ENCODE measurements at regions not wholly inside any gene's neighbourhood (a gene's known extent, or its start where the extent isn't known, plus 50 kb on each side); places are given as distances from the start of the nearest gene placed in this dataset.
"Not testable (repeated sequence)": the region's sequence is repeated elsewhere in the genome, so short reads cannot be mapped to it uniquely, and the experiment has no call there.

- no peak for ATAC-seq
Measured at GRCh38 chr3:16770021-16770420, 114.7 kb upstream of the PLCL2 start.

GRCh38 chr3:16770792-16771191 lies 114.0 kb upstream of the PLCL2 start:
- no peak for ATAC-seq

GRCh38 chr3:16773594-16773993 lies 111.2 kb upstream of the PLCL2 start:
- not testable (repeated sequence) for ATAC-seq

- ATAC-seq, result not testable (repeated sequence)
Measured at GRCh38 chr3:16774536-16774935, 110.2 kb upstream of the PLCL2 start.

- no peak for ATAC-seq
Measured at GRCh38 chr3:16784973-16785372, 99.8 kb upstream of the PLCL2 start.

- ATAC-seq, result no peak
Measured at GRCh38 chr3:16785465-16785864, 99.3 kb upstream of the PLCL2 start.

DNA sequence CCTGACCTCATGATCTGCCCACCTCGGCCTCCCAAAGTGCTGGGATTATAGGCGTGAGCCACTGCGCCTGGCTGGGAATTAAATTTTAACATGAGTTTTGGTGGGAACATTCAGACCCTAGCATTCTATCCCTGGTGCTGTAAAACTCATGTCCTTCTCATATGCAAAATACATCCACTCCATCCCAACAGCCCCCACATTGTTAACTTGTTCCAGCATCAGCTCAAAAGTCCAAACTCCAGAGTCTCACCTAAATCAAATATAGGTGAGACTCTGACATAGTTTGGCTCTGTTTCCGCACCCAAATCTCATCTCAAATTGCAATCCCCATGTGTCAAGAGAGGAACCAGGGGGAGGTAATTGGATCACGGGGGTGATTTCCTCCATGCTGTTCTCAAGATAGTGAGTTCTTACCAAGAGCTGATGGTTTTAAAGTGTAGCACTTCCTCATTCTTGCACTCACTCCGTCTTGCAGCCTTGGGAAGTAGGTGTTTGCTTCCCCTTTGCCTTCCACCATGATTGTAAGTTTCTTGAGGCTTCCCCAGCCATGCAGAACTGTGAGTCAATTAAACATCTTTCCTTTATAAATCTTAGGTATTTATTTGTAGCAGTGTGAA lies 96.2 kb upstream of the PLCL2 start:
- no peak for ATAC-seq

GRCh38 chr3:16789344-16790120 lies 95.2 kb upstream of the PLCL2 start:
- no peak for ATAC-seq

DNA sequence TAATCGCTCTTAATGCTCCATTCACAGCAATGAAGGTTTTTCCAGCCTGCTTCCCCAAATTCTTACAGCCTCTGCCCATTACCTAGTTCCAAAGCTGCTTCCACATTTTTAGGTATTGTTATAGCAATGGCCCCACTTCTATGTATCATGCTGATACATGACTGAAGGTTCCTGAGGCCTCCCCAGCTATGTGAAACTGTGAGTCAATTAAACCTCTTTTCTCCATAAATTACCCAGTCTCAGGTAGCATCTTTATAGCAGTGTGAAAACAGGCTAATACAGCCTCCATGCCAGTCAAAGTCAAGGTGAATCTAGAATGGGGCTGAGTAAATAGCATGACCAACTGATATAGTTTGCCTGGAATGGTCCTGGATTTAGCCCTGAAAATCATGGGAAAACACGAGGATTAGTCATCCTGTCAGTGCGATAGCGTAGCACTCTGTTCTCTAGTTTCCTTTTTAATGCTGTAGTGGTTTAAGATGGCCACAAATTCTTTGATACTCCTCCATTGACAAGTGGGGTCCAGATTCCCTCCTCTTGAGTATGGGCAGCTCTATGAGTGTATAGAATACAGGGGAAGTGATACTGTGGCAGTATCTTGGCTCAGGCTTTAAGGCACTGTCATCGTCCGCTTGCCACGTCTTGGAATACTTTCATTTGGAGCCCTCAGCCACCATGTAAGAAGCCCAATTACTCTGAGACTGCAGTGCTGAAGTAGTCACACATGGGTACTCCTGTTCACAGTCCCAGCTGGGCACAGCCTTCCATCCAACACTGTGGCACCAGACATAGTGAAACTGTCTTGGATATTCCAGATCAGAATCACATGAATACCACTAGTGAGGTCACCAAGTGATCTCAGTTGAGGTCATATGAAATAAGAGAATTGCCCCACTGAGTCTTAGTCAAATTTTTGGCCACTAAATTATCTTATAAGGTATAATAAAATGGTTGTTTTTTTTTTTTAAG lies 94.0 kb upstream of the PLCL2 start:
- ATAC-seq, result no peak

GRCh38 chr3:16793321-16793720 lies 91.4 kb upstream of the PLCL2 start:
- no peak for ATAC-seq

GRCh38 chr3:16794257-16794656 lies 90.5 kb upstream of the PLCL2 start:
- ATAC-seq, result no peak

GRCh38 chr3:16795581-16795980 lies 89.2 kb upstream of the PLCL2 start:
- no peak for ATAC-seq

DNA sequence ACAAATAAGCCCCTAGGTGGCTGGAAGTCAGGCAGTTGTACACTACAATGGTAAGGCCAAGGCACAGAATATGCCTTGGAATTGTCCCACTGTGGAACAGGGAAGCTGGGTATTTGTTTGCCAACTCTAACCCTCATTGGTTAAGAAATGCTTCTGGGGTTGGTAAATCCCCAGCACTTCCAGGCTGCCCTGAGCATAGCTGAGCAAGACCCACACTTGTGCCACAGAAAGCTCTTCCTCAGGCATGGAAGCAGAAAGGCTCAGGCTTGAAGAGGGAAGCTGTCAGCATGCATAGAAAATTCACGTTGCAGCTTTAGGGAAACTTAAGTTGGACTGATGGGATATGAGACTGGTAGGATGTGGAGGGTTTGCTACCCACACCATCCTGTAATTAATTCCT lies 86.9 kb upstream of the PLCL2 start:
- no peak for ATAC-seq

GRCh38 chr3:16798738-16799137 lies 86.0 kb upstream of the PLCL2 start:
- no peak for ATAC-seq

DNA sequence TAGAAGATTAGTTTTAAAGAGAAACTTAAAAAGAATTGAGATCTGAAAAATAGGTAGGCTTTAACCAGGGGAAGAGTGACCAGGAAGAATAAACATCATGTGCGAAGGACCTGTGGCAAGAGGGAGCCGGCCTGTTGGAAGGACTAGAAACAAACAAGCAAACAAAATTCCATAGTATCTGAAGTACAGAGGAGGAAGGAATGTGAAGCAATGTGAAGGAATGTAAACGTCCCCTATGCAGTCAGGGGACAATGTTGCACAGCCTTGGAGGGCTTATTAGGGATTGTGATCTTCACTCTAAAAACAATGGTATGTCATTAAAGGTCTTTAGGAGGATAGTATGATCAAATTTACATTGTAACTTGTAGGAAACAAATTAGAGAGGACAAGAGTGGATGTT lies 84.4 kb upstream of the PLCL2 start:
- ATAC-seq, result no peak

DNA sequence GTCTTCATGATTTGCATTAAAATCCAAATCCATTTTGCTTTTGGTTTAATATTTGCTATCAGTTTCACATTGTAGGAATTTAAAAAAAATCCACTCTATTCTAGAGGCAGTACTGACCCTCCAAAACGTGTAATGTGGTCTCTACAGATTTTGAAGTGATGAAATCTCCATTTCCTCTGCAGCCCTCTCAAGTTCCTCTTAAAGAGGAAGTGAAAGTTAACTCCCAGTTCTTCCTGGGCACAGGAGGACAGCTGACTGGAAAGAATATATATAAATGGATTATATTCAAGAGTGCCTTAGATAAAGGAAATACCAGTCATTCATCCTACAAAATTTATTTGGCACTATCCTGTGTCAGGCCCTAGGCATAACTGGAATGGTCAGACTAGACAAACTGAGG lies 83.5 kb upstream of the PLCL2 start:
- ATAC-seq, result no peak

DNA sequence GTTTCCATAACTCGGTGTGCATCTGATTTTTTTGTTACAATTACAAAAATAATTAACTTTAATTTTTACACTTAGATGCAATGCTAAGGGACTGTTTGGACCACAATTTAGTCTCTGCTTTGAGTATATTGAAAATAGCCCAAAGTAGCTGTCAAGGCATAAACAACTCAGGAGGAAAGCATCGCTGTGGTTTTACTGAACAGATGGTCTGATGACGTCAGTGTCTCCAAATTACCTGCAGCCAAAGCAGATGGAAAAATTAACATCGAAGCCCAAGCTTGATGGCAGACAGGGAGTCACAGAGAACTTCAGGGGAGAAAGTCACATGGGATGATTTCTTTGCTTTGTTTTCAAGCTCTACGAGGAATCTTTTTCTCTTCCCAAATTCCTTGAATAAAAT lies 83.1 kb upstream of the PLCL2 start:
- ATAC-seq, result no peak

DNA sequence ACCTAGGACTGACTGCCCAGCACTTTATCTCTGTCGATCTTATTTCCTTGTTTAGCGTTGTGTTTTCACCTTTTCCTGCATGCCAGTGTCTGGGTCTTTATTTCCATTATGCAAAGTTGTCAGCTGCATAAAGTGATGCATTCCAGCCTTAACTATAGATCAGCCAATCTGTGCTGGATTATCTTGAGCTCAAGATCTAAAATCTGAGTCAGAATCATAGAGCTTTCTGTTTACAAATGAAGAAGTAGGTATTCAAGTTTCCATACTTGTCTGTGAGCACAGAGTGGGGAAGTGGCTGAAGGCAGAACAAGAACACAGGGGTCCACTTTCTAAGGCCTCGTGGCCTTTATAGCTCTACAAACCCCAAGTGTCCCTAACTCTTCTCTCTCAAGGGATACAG lies 82.4 kb upstream of the PLCL2 start:
- no peak for ATAC-seq

- ATAC-seq, result no peak
Measured at GRCh38 chr3:16803019-16803418, 81.7 kb upstream of the PLCL2 start.

- no peak for ATAC-seq
Measured at GRCh38 chr3:16807391-16807790, 77.4 kb upstream of the PLCL2 start.

DNA sequence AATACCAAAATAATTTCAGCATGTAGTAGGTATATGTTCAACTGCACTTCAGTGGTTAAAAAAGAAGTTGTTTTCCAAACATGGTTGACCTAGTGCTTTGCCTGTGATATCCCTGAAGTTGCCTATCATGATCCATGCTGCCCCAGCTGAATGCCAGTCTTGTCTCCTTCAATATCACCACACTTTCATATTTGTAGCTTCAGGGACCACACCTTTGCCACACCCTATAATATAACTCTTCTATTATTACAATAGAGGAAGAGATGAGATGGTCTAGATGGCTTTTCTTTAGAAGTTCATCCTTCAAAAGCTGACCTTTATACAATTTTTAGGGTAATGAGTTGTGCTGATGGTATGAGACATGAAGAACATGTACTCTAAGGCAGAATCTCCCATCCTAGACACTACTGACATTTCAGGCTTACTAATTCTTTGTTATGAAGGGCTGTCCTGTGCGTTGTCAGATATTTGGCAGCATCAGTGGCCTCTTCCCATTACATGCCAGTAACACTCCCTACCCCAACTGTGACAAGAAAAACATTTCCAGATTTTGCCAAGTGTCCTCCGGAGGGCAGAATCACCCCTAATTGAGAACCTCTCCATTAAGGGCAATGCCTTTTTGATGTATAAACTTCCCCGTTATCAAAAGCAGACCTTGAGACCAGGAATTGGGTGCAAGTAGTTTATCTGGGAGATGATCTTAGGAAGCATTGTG lies 76.2 kb upstream of the PLCL2 start:
- no peak for ATAC-seq

DNA sequence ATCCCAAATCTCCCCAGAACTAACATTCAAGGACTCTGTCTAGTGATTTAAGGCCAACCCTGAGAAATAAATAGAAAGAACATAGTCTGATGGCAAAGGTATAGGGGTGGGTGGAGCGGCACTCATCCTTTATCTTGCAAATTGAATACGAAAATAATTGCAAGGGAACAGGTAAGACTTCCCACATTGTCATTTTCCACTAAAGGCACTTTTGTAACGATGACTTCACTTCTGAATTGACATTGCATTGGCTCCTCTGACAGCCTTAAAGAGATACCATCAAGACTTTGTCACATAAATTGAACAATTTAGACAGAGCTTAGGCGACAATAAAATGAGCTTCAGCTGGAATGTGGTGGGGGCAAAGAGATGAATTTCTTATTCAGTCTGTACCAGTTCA lies 75.3 kb upstream of the PLCL2 start:
- no peak for ATAC-seq

DNA sequence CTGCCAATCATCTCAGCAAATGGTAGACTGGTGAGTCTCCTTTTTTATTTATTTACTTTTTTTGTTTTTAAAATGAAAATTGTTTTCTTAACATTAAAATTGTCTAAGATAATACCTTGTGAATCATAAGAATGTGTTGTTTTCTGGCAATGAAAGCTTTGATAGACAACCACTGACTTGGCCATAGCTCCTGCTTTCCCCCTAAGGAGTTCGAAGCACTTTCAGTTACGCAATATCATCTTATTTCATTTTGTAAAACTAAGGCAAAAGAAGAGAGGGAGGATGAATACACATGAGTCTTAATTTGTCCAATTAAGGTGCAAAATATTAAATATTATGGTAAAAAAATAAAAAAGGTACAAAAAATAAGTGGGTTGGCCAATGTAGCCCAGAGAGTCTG lies 74.8 kb upstream of the PLCL2 start:
- no peak for ATAC-seq
